Ishikawa (cell line): ENCODE measurements at regions not wholly inside any gene's neighbourhood (a gene's known extent, or its start where the extent isn't known, plus 50 kb on each side); places are given as distances from the start of the nearest gene placed in this dataset.

Experiments used
- CEBPB ChIP-seq: IDR thresholded peaks from 2 replicates; pipeline ENCODE4 v1.6.1; 2012
- CREB1 ChIP-seq: IDR thresholded peaks from 2 replicates; pipeline ENCODE4 v1.6.1; 2012; ENCODE audit warnings: low read depth
- EGR1 ChIP-seq: IDR thresholded peaks from 2 replicates; pipeline ENCODE4 v1.6.1; 2012
- EP300 ChIP-seq: IDR thresholded peaks from 2 replicates; pipeline ENCODE4 v1.6.1; 2012; ENCODE audit warnings: borderline replicate concordance
- FOXM1 ChIP-seq: IDR thresholded peaks from 2 replicates; pipeline ENCODE4 v1.6.1; 2012; ENCODE audit warnings: low read depth, borderline replicate concordance
- MAX ChIP-seq: IDR thresholded peaks from 2 replicates; pipeline ENCODE4 v1.6.1; 2012
- NFIC ChIP-seq: IDR thresholded peaks from 2 replicates; pipeline ENCODE4 v1.6.1; 2012
- RAD21 ChIP-seq: IDR thresholded peaks from 2 replicates; pipeline ENCODE4 v1.6.1; 2012; ENCODE audit warnings: low read depth
- REST ChIP-seq: IDR thresholded peaks from 2 replicates; pipeline ENCODE4 v1.6.1; 2012; ENCODE audit warnings: low read depth, mild to moderate bottlenecking
- TAF1 ChIP-seq: IDR thresholded peaks from 2 replicates; pipeline ENCODE4 v1.6.1; 2012; ENCODE audit warnings: low read depth, mild to moderate bottlenecking
- TCF12 ChIP-seq: IDR thresholded peaks from 2 replicates; pipeline ENCODE4 v1.6.1; 2012; ENCODE audit warnings: low read depth
- TEAD4 ChIP-seq: IDR thresholded peaks from 2 replicates; pipeline ENCODE4 v1.6.1; 2012
- USF1 ChIP-seq: IDR thresholded peaks from 2 replicates; pipeline ENCODE4 v1.6.1; 2012
- YY1 ChIP-seq: IDR thresholded peaks from 2 replicates; pipeline ENCODE4 v1.6.1; 2012; ENCODE audit warnings: low read depth
- ZBTB7A ChIP-seq: IDR thresholded peaks from 2 replicates; pipeline ENCODE4 v1.6.1; 2012; ENCODE audit warnings: low read depth

GRCh38 chr2:147204102-147204501 lies 640.7 kb upstream of the ACVR2A start:
- TF ChIP-seq YY1, result no peak
- TF ChIP-seq FOXM1, result no peak
- TF ChIP-seq RAD21, result no peak
- TF ChIP-seq NFIC, result no peak
- no peak for TF ChIP-seq EP300
- no peak for TF ChIP-seq USF1
- TF ChIP-seq CEBPB, result no peak
- no peak for TF ChIP-seq CREB1
- no peak for TF ChIP-seq REST
- no peak for TF ChIP-seq TCF12
- no peak for TF ChIP-seq MAX
- TF ChIP-seq ZBTB7A, result no peak
- TF ChIP-seq TEAD4, result no peak
- no peak for TF ChIP-seq EGR1
- no peak for TF ChIP-seq TAF1

GRCh38 chr2:147198651-147199171 lies 646.1 kb upstream of the ACVR2A start:
- TF ChIP-seq REST (no peak), NFIC (no peak), TAF1 (no peak), USF1 (no peak)

- TF ChIP-seq ZBTB7A (no peak), CEBPB (no peak), FOXM1 (no peak), YY1 (no peak), MAX (no peak), EP300 (no peak), CREB1 (no peak), RAD21 (no peak)
Measured at GRCh38 chr2:147197754-147198483, 646.9 kb upstream of the ACVR2A start.

- no peak for TF ChIP-seq USF1
- no peak for TF ChIP-seq EGR1
- TF ChIP-seq ZBTB7A, result no peak
- no peak for TF ChIP-seq TCF12
- no peak for TF ChIP-seq TAF1
- TF ChIP-seq NFIC, result no peak
- TF ChIP-seq TEAD4, result no peak
- no peak for TF ChIP-seq REST
- TF ChIP-seq EP300, result no peak
- no peak for TF ChIP-seq YY1
- TF ChIP-seq CREB1, result no peak
- TF ChIP-seq MAX, result no peak
- TF ChIP-seq FOXM1, result no peak
- TF ChIP-seq CEBPB, result no peak
- TF ChIP-seq RAD21, result no peak
Measured at GRCh38 chr2:147182260-147182659, 662.6 kb upstream of the ACVR2A start.
